VCaP (cell line): ENCODE measurements at regions not wholly inside any gene's neighbourhood (a gene's known extent, or its start where the extent isn't known, plus 50 kb on each side); places are given as distances from the start of the nearest gene placed in this dataset.

Experiments used
- H3K27ac ChIP-seq: fragments of 450-650 bp; 2 replicates; pipeline ENCODE4 v1.5.1; 2017
- TF ChIP-seq, protein P1 (sequence below): fragments of 450-650 bp; conservative IDR thresholded peaks from 2 replicates; pipeline ENCODE4 v1.5.1; 2017; ENCODE audit warnings: mild to moderate bottlenecking, moderate library complexity

DNA sequence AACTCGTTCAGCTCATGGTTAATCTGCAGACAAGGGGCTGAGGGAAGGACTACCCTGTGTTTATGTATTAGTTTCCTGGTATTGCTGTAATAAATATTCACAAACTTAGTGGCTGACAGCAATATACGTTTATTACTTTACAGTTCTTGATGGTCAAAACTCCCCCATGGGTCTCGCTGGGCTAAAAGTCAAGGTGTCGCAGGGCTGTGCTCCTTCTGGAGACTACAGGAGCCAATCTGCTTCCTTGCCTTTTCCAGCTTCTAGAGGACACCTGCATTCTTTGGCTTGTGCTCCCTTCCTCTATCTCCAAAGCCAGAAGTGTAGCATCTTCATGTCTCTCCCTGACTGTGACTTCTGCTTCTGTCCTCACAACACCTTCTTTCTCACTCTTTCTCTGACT is 653.8 kb upstream of the RIOK2 start:
- H3K27ac ChIP-seq: no peak overlapping the region
- TF ChIP-seq, protein P1, sequence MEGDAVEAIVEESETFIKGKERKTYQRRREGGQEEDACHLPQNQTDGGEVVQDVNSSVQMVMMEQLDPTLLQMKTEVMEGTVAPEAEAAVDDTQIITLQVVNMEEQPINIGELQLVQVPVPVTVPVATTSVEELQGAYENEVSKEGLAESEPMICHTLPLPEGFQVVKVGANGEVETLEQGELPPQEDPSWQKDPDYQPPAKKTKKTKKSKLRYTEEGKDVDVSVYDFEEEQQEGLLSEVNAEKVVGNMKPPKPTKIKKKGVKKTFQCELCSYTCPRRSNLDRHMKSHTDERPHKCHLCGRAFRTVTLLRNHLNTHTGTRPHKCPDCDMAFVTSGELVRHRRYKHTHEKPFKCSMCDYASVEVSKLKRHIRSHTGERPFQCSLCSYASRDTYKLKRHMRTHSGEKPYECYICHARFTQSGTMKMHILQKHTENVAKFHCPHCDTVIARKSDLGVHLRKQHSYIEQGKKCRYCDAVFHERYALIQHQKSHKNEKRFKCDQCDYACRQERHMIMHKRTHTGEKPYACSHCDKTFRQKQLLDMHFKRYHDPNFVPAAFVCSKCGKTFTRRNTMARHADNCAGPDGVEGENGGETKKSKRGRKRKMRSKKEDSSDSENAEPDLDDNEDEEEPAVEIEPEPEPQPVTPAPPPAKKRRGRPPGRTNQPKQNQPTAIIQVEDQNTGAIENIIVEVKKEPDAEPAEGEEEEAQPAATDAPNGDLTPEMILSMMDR: no peak

DNA sequence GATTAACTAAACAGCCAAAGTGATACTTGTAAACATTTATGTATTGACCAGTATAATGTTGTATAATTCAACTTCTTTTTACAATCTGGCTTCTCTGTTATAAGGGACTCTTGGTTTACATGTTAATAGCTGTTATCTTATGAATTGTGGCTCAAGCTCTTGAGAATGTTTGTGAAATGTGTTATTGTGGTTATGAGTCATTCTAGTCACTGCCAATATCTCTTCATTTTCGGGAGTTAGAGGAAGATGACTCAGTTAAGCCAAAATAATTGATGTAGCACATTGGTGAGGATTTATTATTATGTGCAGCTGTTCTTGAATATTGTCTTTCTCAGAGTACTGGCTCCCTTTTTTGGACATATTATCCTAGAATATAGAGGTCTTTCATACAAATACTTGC is 655.2 kb upstream of the RIOK2 start:
- TF ChIP-seq, protein P1: no peak
- H3K27ac ChIP-seq: no peak overlapping the region

DNA sequence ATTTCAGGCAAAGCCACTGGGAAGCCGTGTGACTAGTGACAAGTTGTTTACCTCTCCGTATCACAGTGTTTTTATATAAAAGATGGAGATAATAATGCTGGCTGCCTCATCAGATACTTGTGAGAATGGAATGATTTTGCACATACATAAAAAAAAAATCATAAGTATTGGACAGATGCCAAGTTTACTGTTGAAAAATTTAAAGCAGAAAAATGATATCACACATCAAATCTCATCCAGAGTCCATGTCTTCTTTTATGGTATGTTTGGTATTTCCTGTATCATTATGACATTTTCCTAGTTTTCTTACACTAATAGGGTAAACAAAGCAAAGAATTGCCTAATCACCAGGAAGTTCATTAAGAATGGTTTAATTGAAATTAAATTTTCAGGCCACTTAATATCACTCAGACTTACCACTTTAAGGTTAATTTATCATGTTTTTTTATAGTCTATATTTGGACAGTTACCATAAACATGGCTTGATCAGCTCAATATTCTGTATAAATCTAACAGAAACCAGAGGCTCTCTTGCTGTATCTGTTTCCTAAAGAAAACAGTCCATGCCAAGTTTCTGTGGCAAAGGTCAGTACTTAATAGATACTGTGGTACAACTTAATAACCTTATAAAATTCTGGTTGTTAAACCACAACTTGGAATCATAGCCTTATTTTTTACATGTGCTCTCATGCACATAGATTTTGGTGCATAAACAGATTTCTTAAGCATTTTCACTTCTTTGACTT is 656.5 kb upstream of the RIOK2 start:
- TF ChIP-seq, protein P1: no peak
- H3K27ac ChIP-seq: no peak overlapping the region

DNA sequence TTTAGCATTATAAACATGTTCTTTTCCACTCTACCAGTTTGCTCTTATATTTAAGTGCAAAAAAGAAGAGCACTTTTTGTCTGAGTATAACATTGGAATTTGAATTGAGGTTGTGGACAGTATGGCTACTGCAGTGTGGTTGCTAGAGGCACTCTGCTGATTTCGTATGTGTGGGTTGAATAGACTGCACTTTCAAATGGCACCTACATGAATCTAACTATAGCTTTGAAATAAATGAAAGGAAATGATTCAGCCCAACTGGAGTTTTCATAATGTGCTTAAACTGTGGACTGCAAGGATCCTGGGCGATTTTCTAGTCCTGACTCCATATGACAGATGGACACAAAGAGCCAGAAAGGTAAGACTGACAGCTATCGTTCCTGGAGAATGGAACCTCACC is 657.6 kb upstream of the RIOK2 start:
- TF ChIP-seq, protein P1: no peak
- H3K27ac ChIP-seq: no peak overlapping the region

DNA sequence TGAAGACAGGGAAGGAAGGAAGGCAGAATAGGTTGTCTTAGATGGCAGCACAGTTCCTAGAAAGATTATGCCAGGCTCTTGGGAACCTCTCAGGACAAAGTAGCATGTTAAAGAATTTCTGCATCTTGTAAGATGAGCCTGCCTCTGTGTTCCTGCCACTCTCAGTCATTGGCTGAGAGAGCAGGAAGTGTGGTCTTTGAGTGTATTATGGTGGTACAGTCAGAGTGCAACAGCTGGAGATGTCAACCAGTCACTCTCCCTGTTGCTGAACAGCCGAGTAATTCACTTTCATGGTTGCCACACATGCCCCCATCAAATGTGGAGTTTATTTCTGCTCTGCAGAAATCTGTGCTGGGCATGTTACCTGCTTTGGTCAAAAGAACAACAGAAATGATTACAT is 659.6 kb upstream of the RIOK2 start:
- no peak overlapping the region for H3K27ac ChIP-seq
- TF ChIP-seq, protein P1: no peak

DNA sequence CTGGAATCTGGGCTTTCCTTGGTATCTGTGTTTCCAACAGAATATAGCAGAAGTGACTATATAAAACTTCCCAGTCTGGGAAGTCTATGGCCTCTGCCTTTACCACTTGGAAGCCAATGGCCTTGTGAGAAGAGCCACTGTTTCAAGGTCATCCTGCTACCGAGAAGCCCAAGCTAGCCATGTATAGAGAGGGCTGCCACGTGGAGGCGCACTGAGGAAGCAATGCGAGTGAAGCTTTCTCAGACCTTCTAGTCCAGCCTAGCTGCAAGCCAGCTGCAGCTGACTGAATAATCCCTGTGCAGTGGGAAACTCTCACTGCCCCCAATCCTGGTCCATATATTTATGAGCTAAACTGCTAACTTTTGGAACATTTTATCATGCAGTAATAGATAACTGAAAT is 661.8 kb upstream of the RIOK2 start:
- no peak overlapping the region for H3K27ac ChIP-seq
- TF ChIP-seq, protein P1: no peak

DNA sequence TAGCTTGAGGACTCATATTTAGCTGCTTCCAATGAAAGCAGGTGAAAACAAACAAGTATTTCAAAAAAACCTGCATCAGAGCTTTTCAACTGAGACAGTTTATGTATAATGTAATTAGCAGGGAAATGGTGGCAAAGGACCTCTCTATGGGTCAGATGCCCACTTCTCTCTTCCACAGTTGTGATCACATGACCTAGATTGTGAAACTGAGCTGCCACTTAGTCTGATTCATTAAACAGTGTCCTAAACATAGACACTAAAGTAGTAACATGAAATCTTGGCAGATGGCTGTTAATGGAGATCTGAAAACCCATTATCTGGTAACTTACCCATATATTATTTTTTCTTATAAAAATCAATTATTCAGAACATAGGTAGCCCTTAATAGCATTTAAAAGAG is 663.6 kb upstream of the RIOK2 start:
- TF ChIP-seq, protein P1: no peak
- H3K27ac ChIP-seq: no peak overlapping the region
